ENCODE measurements at regions not wholly inside any gene's neighbourhood (a gene's known extent, or its start where the extent isn't known, plus 50 kb on each side); places are given as distances from the start of the nearest gene placed in this dataset.

GRCh38 chr20:10784554-10785183, 110.9 kb upstream of the JAG1 start:
- H3K27me3 ChIP-seq = peaks cover 10% of the 10 kb centered on the region; the same call in 1 of the 2 replicates
- DNase-seq = no peak
- no peaks in the 10 kb centered on the region for H3K36me3 ChIP-seq
- no peaks in the 10 kb centered on the region for H3K4me1 ChIP-seq
- TF ChIP-seq, protein P1, sequence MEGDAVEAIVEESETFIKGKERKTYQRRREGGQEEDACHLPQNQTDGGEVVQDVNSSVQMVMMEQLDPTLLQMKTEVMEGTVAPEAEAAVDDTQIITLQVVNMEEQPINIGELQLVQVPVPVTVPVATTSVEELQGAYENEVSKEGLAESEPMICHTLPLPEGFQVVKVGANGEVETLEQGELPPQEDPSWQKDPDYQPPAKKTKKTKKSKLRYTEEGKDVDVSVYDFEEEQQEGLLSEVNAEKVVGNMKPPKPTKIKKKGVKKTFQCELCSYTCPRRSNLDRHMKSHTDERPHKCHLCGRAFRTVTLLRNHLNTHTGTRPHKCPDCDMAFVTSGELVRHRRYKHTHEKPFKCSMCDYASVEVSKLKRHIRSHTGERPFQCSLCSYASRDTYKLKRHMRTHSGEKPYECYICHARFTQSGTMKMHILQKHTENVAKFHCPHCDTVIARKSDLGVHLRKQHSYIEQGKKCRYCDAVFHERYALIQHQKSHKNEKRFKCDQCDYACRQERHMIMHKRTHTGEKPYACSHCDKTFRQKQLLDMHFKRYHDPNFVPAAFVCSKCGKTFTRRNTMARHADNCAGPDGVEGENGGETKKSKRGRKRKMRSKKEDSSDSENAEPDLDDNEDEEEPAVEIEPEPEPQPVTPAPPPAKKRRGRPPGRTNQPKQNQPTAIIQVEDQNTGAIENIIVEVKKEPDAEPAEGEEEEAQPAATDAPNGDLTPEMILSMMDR (IDR thresholded peaks at IDR 0.05; ENCODE audit: low read depth, low read length) = no peak
- H3K4me3 ChIP-seq (ENCODE audit: low read depth, low read length) = no peak overlapping the region
- no peaks in the 10 kb centered on the region for H3K9me3 ChIP-seq

DNA sequence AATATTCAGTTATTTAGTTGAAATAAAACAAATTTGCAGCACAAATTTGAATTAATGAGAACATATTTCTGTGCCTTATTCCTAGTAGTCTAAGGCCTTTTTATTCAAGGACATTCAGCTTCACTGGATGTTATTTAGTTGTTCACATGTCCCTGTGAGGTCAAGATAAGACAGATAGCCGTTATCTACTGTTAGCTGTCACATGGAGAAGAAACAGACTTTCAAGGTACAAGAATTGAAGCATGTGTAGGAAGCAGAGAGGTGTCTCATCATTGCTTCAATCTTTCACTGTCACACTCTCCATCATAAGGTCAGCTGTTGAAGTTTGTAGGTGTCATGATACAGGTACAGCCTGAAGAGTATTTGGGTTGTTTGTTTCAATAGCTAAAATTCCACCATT, 112.9 kb upstream of the JAG1 start:
- DNase-seq = no peak
- H3K27me3 ChIP-seq = no peaks in the 10 kb centered on the region
- TF ChIP-seq, protein P1 (IDR thresholded peaks at IDR 0.05; ENCODE audit: low read depth, low read length) = no peak
- H3K36me3 ChIP-seq = no peaks in the 10 kb centered on the region
- no peaks in the 10 kb centered on the region for H3K4me1 ChIP-seq
- no peaks in the 10 kb centered on the region for H3K9me3 ChIP-seq
- no peak overlapping the region for H3K4me3 ChIP-seq (ENCODE audit: low read depth, low read length)

GRCh38 chr20:10788055-10788454, 114.3 kb upstream of the JAG1 start:
- Histone ChIP-seq H3K27me3 (no peaks in the 10 kb centered on the region), H3K4me1 (no peaks in the 10 kb centered on the region), H3K4me3 (ENCODE audit: low read depth, low read length) (no peak overlapping the region), H3K9me3 (no peaks in the 10 kb centered on the region), H3K36me3 (no peaks in the 10 kb centered on the region)
- no peak for DNase-seq
- TF ChIP-seq, protein P1 (IDR thresholded peaks at IDR 0.05; ENCODE audit: low read depth, low read length) = no peak

DNA sequence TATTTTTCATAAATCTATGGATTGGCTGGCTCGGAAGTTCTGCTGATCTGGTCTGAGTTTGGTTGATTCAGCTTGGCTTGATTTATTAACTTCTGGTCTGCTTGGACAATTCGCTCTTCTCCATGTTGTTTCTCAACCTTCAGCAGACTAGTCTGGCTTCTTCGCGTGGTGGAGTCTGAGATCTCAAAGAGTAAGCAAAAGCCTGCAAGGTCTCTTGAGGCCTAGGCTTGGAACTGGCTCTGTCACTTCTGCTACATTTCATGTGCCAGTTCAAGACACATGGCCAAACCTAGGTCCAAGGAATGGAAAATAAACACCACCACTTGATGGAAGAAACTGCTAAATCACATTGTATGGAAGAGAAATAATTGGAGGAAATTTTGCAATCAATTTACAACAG, 115.1 kb upstream of the JAG1 start:
- Histone ChIP-seq H3K36me3 (no peaks in the 10 kb centered on the region), H3K9me3 (no peaks in the 10 kb centered on the region), H3K4me3 (ENCODE audit: low read depth, low read length) (no peak overlapping the region), H3K27me3 (no peaks in the 10 kb centered on the region), H3K4me1 (no peaks in the 10 kb centered on the region)
- TF ChIP-seq, protein P1 (IDR thresholded peaks at IDR 0.05; ENCODE audit: low read depth, low read length) = no peak
- DNase-seq = no peak

DNA sequence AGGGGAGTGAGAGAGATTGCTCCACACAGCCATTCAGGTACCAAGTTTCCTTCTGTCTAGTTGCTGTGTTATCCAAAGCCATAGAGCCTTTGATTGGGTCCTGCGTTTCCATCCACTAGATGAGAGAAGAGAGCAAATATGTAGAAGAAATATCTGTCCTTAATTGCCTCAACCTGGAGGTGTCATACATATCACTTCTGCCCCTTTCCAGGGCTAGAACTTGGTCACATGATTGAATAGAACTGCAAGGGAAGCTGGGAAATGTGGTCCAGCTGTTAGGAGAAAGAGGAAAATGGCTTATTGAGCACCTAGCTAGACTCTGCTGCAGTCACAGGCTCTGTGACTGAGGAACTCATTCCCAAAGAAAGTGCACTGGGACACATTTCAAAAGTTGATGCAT, 115.6 kb upstream of the JAG1 start:
- Histone ChIP-seq H3K27me3 (no peaks in the 10 kb centered on the region), H3K4me3 (ENCODE audit: low read depth, low read length) (no peak overlapping the region), H3K36me3 (no peaks in the 10 kb centered on the region), H3K4me1 (no peaks in the 10 kb centered on the region), H3K9me3 (no peaks in the 10 kb centered on the region)
- TF ChIP-seq, protein P1 (IDR thresholded peaks at IDR 0.05; ENCODE audit: low read depth, low read length) = no peak
- DNase-seq = no peak

GRCh38 chr20:10790013-10790412, 116.2 kb upstream of the JAG1 start:
- no peak for DNase-seq
- Histone ChIP-seq H3K9me3 (no peaks in the 10 kb centered on the region), H3K4me1 (no peaks in the 10 kb centered on the region), H3K36me3 (no peaks in the 10 kb centered on the region), H3K27me3 (no peaks in the 10 kb centered on the region), H3K4me3 (ENCODE audit: low read depth, low read length) (no peak overlapping the region)
- TF ChIP-seq, protein P1 (IDR thresholded peaks at IDR 0.05; ENCODE audit: low read depth, low read length) = no peak
